Natural killer cell (primary cell): ENCODE measurements at regions not wholly inside any gene's neighbourhood (a gene's known extent, or its start where the extent isn't known, plus 50 kb on each side); places are given as distances from the start of the nearest gene placed in this dataset.

Experiments used
- ATAC-seq, 3 donors: fragments of 150-1000 bp in 2 of 3; fragments of 200-7000 bp in 1 of 3; cut with Tn5 transposase; 1 replicate in 1 of 3; 2 replicates in 2 of 3; pipeline ENCODE4 v1.10.0; 2021; ENCODE audit warnings: mild to moderate bottlenecking in 2 of 3, moderate library complexity in 2 of 3
- DNase-seq, 2 donors: peaks; one replicate each; pipeline versions ENCODE4 v3.0.0 to v3.0.0-alpha.2; 2013 to 2021; ENCODE audit warnings: mixed read lengths in 1 of 2
- H3K27ac ChIP-seq: one replicate; pipeline ENCODE4 v1.5.1; 2013; ENCODE audit warnings: mild to moderate bottlenecking, low read length
- H3K27me3 ChIP-seq: one replicate; pipeline ENCODE4 v1.6.1; 2013; ENCODE audit warnings: low read length; ENCODE audit not compliant: control insufficient read depth, insufficient read depth
- H3K36me3 ChIP-seq: one replicate; pipeline ENCODE4 v1.6.1; 2013; ENCODE audit warnings: low read length; ENCODE audit not compliant: control insufficient read depth, insufficient read depth
- H3K4me1 ChIP-seq: one replicate; pipeline ENCODE4 v1.6.1; 2013; ENCODE audit warnings: low read length; ENCODE audit not compliant: control insufficient read depth, insufficient read depth
- H3K4me3 ChIP-seq: one replicate; pipeline ENCODE4 v1.5.1; 2013; ENCODE audit warnings: low read length
- H3K9me3 ChIP-seq: one replicate; pipeline ENCODE4 v1.6.1; 2013; ENCODE audit warnings: low read length; ENCODE audit not compliant: control insufficient read depth, insufficient read depth
- H3K27ac Mint-ChIP-seq, 2 donors: one replicate each; pipeline ENCODE4 v1.8.0; 2022; ENCODE audit warnings: mild to moderate bottlenecking in 2 of 2, mixed read lengths in 2 of 2, moderate library complexity in 1 of 2
- H3K27me3 Mint-ChIP-seq, 2 donors: one replicate each; pipeline ENCODE4 v1.8.0; 2022; ENCODE audit warnings: low read depth in 2 of 2, mixed read lengths in 2 of 2
- H3K36me3 Mint-ChIP-seq: one replicate; pipeline ENCODE4 v1.8.0; 2022; ENCODE audit warnings: mixed read lengths
- H3K4me1 Mint-ChIP-seq, 2 donors: one replicate each; pipeline ENCODE4 v1.8.0; 2022; ENCODE audit warnings: mixed read lengths in 2 of 2
- H3K4me3 Mint-ChIP-seq: one replicate; pipeline ENCODE4 v1.8.0; 2022; ENCODE audit warnings: mild to moderate bottlenecking, moderate library complexity, mixed read lengths
- H3K9me3 Mint-ChIP-seq, 2 donors: one replicate each; pipeline ENCODE4 v1.8.0; 2022; ENCODE audit warnings: mixed read lengths in 2 of 2
- CTCF ChIP-seq: fragments of 200-600 bp; IDR thresholded peaks from one replicate; pipeline ENCODE4 v1.8.0; 2022; ENCODE audit warnings: antibody characterized with exemption
- WGBS: methylation state at CpG from one replicate; pipeline ENCODE4 v1.1.7; 2013; ENCODE audit warnings: missing lambda C conversion rate; ENCODE audit not compliant: insufficient coverage; 5-methylcytosine and 5-hydroxymethylcytosine counted together
- intact Hi-C: fragments of 100-400 bp; cut with micrococcal nuclease; formaldehyde crosslinking; loops from one replicate; pipeline ENCODE4 v1.14.2; 2022

GRCh38 chr18:34048423-34048822 lies 176.3 kb downstream of the NOL4 start:
- H3K27ac ChIP-seq, result no peak overlapping the region
- no peak for ATAC-seq
- Mint-ChIP-seq H3K4me3 (no peak overlapping the region), H3K9me3 (peaks cover 2 to 8% of the 10 kb centered on the region in 2 donors), H3K27ac (no peak overlapping the region), H3K27me3 (no peaks in the 10 kb centered on the region), H3K4me1 (no peaks in the 10 kb centered on the region), H3K36me3 (no peaks in the 10 kb centered on the region)
- TF ChIP-seq CTCF, result no peak
- no peaks in the 10 kb centered on the region for H3K9me3 ChIP-seq
- no peaks in the 10 kb centered on the region for H3K4me1 ChIP-seq
- DNase-seq, result no peak
- WGBS, result 79% methylated on average over 3 of the region's 3 CpGs
- H3K36me3 ChIP-seq, result no peaks in the 10 kb centered on the region
- H3K27me3 ChIP-seq, result no peaks in the 10 kb centered on the region
- no peak overlapping the region for H3K4me3 ChIP-seq
- intact Hi-C loops, result no loop called here

GRCh38 chr18:34042423-34043146 lies 182.1 kb downstream of the NOL4 start:
- Histone ChIP-seq H3K4me1 (no peaks in the 10 kb centered on the region), H3K27ac (no peak overlapping the region), H3K27me3 (no peaks in the 10 kb centered on the region), H3K9me3 (no peaks in the 10 kb centered on the region), H3K4me3 (no peak overlapping the region), H3K36me3 (no peaks in the 10 kb centered on the region)
- ATAC-seq (no peak), DNase-seq (no peak)
- 75% methylated on average over 3 of the region's 4 CpGs for WGBS
- intact Hi-C loops, result no loop called here
- no peak for TF ChIP-seq CTCF
- H3K27me3 Mint-ChIP-seq, result no peaks in the 10 kb centered on the region
- no peak overlapping the region for H3K4me3 Mint-ChIP-seq
- H3K9me3 Mint-ChIP-seq, result peaks cover 2 to 9% of the 10 kb centered on the region in 2 donors
- H3K27ac Mint-ChIP-seq, result no peak overlapping the region
- no peaks in the 10 kb centered on the region for H3K4me1 Mint-ChIP-seq
- no peaks in the 10 kb centered on the region for H3K36me3 Mint-ChIP-seq

GRCh38 chr18:34039611-34040010 lies 185.1 kb downstream of the NOL4 start:
- H3K27ac ChIP-seq, result no peak overlapping the region
- Mint-ChIP-seq H3K4me3 (no peak overlapping the region), H3K4me1 (no peaks in the 10 kb centered on the region), H3K27me3 (no peaks in the 10 kb centered on the region), H3K27ac (no peak overlapping the region), H3K36me3 (no peaks in the 10 kb centered on the region), H3K9me3 (peaks cover 4 to 5% of the 10 kb centered on the region in 2 donors)
- H3K9me3 ChIP-seq, result no peaks in the 10 kb centered on the region
- DNase-seq, result no peak
- no CpG with 5 or more reads among the region's 1 CpG for WGBS
- no peak overlapping the region for H3K4me3 ChIP-seq
- no peak for ATAC-seq
- no peaks in the 10 kb centered on the region for H3K4me1 ChIP-seq
- TF ChIP-seq CTCF, result no peak
- intact Hi-C loops, result no loop called here
- no peaks in the 10 kb centered on the region for H3K27me3 ChIP-seq
- H3K36me3 ChIP-seq, result no peaks in the 10 kb centered on the region

- Histone ChIP-seq H3K27me3 (no peaks in the 10 kb centered on the region), H3K4me3 (no peak overlapping the region), H3K4me1 (no peaks in the 10 kb centered on the region), H3K9me3 (no peaks in the 10 kb centered on the region), H3K36me3 (no peaks in the 10 kb centered on the region), H3K27ac (no peak overlapping the region)
- Mint-ChIP-seq H3K36me3 (no peaks in the 10 kb centered on the region), H3K27ac (no peak overlapping the region), H3K9me3 (peaks cover 4% of the 10 kb centered on the region in 2 donors), H3K4me3 (no peak overlapping the region), H3K4me1 (no peaks in the 10 kb centered on the region), H3K27me3 (no peaks in the 10 kb centered on the region)
- ATAC-seq, result no peak
- intact Hi-C loops, result no loop called here
- no peak for DNase-seq
- no peak for TF ChIP-seq CTCF
These were observed 185.5 kb downstream of the NOL4 start for GRCh38 chr18:34039201-34039600.
